Activated CD4-positive, alpha-beta memory T cell treated with anti-CD3 and anti-CD28 coated beads for 36 hours (primary cell): ENCODE measurements at regions not wholly inside any gene's neighbourhood (a gene's known extent, or its start where the extent isn't known, plus 50 kb on each side); places are given as distances from the start of the nearest gene placed in this dataset.

Experiments used
- CTCF ChIA-PET: fragments of 350-600 bp; sonication (Branson Sonifier 250); formaldehyde crosslinking; loops from one replicate; lab custom pipeline; 2021; ENCODE audit warnings: antibody characterized with exemption, inconsistent platforms; lab: Charles Lee
- POLR2A ChIA-PET: fragments of 350-600 bp; sonication (Branson Sonifier 250); formaldehyde crosslinking; loops from one replicate; lab custom pipeline; 2021; ENCODE audit warnings: antibody characterized with exemption; lab: Charles Lee
- DNase-seq: peaks from one replicate; pipeline ENCODE4 v3.0.0-alpha.2; 2020
- H3K27ac Mint-ChIP-seq: one replicate; pipeline ENCODE4 v1.8.0; 2021; ENCODE audit warnings: mixed read lengths
- H3K27me3 Mint-ChIP-seq: one replicate; pipeline ENCODE4 v1.8.0; 2021; ENCODE audit warnings: mixed read lengths
- H3K36me3 Mint-ChIP-seq: one replicate; pipeline ENCODE4 v1.8.0; 2021; ENCODE audit warnings: mixed read lengths
- H3K4me1 Mint-ChIP-seq: one replicate; pipeline ENCODE4 v1.8.0; 2021; ENCODE audit warnings: low read depth, mixed read lengths
- H3K4me3 Mint-ChIP-seq: one replicate; pipeline ENCODE4 v1.8.0; 2021; ENCODE audit warnings: mild to moderate bottlenecking, mixed read lengths
- H3K9me3 Mint-ChIP-seq: one replicate; pipeline ENCODE4 v1.8.0; 2021; ENCODE audit warnings: mixed read lengths
- intact Hi-C: fragments of 100-400 bp; cut with micrococcal nuclease; formaldehyde crosslinking; loops from one replicate; pipeline ENCODE4 v1.15.1; 2023

DNA sequence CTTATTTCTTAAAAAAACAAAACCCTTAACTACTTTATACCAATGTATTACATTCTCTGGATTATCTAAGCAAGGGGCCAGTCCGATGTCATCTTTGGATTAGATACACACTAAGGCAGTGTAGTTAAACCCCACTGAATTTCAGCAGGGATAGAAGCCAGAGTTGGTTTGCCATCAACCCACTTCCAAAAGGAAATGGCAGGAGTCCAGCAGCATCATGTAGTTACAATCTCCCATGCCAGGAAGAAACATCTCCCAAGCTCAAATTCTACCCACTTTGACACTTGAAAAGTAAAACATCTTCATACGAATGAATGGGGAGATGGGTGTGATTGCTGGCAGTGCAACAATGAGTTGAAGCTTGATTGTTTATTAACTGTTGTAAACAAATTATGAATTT, 203.5 kb upstream of the PLXNC1 start:
- Mint-ChIP-seq H3K9me3 (peaks cover 6% of the 10 kb centered on the region), H3K27me3 (peaks cover 5% of the 10 kb centered on the region), H3K36me3 (no peaks in the 10 kb centered on the region), H3K4me3 (no peak overlapping the region), H3K27ac (no peak overlapping the region), H3K4me1 (no peaks in the 10 kb centered on the region)
- CTCF ChIA-PET, result interaction anchor here (0.6 kb wide), 1 partner anchor 112 kb away, joined by 3 read pairs; no protein-coding TSS in a partner anchor
- intact Hi-C loops, result no loop called here
- DNase-seq, result no peak
- POLR2A ChIA-PET, result no interaction called here

DNA sequence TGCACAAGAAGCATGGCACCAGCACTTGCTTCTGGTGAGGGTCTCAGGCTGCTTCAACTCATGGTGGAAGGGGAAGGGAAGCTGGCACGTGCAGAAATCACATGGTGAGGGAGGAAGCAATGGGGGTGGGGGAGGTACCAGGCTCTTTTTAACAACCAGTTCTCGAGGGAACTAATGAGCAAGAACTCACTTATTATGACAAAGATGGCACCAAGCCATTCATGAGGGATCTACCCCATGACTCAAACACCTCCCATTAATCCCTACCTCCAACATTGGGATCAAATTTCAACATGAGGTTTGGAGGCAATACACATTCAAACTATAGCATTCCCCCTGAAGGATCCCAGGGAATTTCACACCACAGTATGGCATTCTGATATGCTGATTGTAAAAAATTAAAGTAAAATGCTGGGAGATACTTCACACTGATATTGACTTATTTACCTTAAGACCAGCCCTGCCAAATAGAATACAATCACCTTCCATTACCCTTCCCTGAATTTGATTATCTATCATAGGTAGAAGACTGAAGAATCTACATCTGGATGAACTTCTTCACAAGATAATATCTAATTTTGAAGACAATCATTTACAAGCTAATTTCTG, 201.7 kb upstream of the PLXNC1 start:
- Mint-ChIP-seq H3K4me1 (no peaks in the 10 kb centered on the region), H3K9me3 (peaks cover 6% of the 10 kb centered on the region), H3K27ac (no peak overlapping the region), H3K4me3 (no peak overlapping the region), H3K27me3 (peaks cover 5% of the 10 kb centered on the region), H3K36me3 (no peaks in the 10 kb centered on the region)
- DNase-seq, result no peak
- POLR2A ChIA-PET, result no interaction called here
- CTCF ChIA-PET, result no interaction called here
- intact Hi-C loops, result no loop called here

DNA sequence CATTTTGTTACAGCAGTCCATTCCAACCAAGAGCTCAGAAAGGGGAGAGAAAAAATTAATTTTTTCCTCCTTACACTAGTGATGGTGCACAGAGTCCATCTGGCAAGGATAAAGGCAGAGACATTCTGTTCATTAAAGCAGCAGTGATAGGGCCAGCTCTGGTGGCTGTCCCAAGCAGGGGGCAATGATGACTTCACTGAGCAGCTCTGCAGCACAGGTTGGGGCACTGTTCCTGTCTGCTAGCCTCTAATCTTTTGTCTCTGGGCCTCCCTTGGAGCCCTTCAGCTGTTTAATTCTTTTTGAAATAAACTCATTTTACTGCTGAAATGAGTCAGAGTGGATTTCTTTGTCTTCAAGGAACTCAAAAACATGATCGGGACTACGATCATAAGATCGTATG, 200.9 kb upstream of the PLXNC1 start:
- intact Hi-C loops, result no loop called here
- no peak overlapping the region for H3K27ac Mint-ChIP-seq
- peaks cover 6% of the 10 kb centered on the region for H3K9me3 Mint-ChIP-seq
- no peak for DNase-seq
- no peaks in the 10 kb centered on the region for H3K36me3 Mint-ChIP-seq
- H3K27me3 Mint-ChIP-seq, result peaks cover 5% of the 10 kb centered on the region
- no peak overlapping the region for H3K4me3 Mint-ChIP-seq
- ChIA-PET CTCF (no interaction called here), POLR2A (no interaction called here)
- no peaks in the 10 kb centered on the region for H3K4me1 Mint-ChIP-seq

DNA sequence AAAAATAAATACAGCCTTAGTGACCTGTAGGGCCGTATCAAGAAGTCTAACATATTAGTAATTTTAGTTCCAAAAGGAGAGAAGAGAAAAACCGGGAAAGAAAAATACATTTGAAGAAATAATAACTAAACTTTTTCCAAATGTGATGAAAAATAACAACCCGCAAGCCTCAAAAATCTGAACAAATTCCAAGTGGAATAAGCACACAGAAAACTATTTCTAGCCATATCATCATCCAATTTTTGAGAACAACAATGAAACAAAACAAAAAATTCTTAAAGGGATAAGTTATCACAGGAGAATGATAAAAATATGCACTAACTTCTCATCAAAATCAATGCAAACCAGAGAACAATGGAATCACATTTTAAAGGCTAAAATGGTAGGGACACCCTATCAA, 198.1 kb upstream of the PLXNC1 start:
- H3K36me3 Mint-ChIP-seq, result no peaks in the 10 kb centered on the region
- ChIA-PET CTCF (no interaction called here), POLR2A (no interaction called here)
- intact Hi-C loops, result no loop called here
- no peaks in the 10 kb centered on the region for H3K4me1 Mint-ChIP-seq
- H3K27ac Mint-ChIP-seq, result no peak overlapping the region
- DNase-seq, result no peak
- H3K4me3 Mint-ChIP-seq, result no peak overlapping the region
- peaks cover 6% of the 10 kb centered on the region for H3K9me3 Mint-ChIP-seq
- peaks cover 5% of the 10 kb centered on the region for H3K27me3 Mint-ChIP-seq

DNA sequence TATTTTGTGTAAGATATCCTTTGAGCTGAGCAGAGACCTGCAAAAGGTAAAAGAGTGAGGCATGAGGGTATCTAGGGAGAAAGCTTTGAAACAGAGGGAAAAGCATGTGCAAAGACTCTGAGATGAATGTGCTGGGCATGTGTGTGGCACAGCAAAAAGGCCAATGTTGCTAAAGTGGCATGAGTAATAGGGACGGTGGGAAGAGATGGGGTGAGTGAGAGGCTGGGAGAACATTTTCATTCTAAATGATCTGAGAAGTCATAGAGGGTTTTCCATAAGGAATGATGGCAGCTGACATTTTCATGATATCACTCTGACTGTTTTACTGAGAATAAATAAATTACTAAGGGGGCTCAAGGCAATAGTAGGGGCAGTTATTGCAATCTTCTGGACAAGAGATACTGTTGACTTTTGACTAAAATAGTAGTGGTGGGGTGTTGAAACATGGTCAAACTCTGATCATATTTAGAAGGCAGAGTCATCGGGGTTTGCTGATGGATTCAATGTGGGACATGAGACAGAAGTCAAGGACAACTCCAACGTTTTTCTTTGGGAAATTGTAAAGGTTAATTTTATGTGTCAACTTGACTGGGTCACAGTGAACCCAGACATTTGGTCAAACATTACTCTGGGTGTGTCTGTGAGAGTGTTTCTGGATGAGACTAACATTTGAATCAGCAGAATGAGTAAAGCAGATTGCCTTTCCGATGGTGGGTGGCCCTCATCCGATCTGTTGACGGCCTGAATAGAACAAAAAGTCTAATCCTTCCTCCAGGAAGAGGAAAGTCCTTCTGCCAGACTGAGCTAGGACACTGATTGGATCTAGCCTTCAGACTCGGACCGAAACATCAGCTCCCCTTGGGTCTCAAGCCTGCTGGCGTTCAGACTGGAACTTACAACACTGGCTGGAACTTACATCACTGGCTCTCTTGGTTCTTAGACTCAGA, 193.9 kb upstream of the PLXNC1 start:
- no peaks in the 10 kb centered on the region for H3K36me3 Mint-ChIP-seq

DNA sequence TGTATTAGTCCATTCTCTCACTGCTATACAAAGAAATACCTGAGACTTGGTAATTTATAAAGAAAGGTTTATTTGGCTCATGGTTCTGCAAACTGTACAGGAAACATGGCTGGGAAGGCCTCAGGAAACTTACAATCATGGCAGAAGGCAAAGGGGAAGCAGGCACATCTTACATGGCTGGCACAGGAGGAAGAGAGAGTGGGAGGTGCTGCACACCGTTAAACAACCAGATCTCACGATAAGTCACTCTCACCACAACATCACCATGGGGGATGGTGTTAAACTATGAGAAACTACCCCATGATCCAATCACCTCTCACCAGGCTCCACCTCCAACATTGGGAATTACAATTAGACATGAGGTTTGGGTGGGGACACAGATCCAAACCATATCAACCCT, 191.8 kb upstream of the PLXNC1 start:
- POLR2A ChIA-PET, result no interaction called here
- no peak for DNase-seq
- H3K9me3 Mint-ChIP-seq, result peaks cover 4% of the 10 kb centered on the region
- intact Hi-C loops, result no loop called here
- H3K36me3 Mint-ChIP-seq, result no peaks in the 10 kb centered on the region
- no peaks in the 10 kb centered on the region for H3K4me1 Mint-ChIP-seq
- no peaks in the 10 kb centered on the region for H3K27me3 Mint-ChIP-seq
- CTCF ChIA-PET, result interaction anchor here (2.4 kb wide), 1 partner anchor 145 kb away, joined by 5 read pairs; no protein-coding TSS in a partner anchor
- H3K27ac Mint-ChIP-seq, result no peak overlapping the region
- no peak overlapping the region for H3K4me3 Mint-ChIP-seq

More for the DNA sequence above, 193.9 kb upstream of the PLXNC1 start:
- ChIA-PET POLR2A (no interaction called here), CTCF (no interaction called here)
- peaks cover 8% of the 10 kb centered on the region for H3K9me3 Mint-ChIP-seq
- DNase-seq, result no peak
- intact Hi-C loops, result no loop called here
- no peaks in the 10 kb centered on the region for H3K27me3 Mint-ChIP-seq
- H3K27ac Mint-ChIP-seq, result no peak overlapping the region
- H3K4me3 Mint-ChIP-seq, result no peak overlapping the region
- H3K4me1 Mint-ChIP-seq, result no peaks in the 10 kb centered on the region

DNA sequence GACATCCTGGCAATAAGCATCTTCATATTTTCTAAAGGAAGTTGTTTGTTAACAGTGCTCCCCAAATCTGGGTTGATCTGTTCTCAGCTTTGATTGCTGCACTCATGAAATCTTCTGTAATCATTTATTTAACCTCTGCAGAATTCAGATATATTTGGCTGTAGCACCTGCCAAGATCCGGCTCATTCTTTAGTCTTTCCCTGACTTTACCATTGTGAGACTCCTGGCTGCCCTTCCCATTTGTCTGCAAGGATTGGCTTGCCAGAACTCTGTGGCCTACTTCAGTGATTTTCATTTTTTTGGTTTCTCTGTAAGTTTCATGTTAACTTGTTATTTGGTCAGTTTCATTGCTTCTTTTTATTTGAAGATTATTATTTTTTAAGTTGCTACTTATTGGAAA, 191.2 kb upstream of the PLXNC1 start:
- H3K4me3 Mint-ChIP-seq, result no peak overlapping the region
- H3K36me3 Mint-ChIP-seq, result no peaks in the 10 kb centered on the region
- H3K27ac Mint-ChIP-seq, result no peak overlapping the region
- DNase-seq, result no peak
- H3K9me3 Mint-ChIP-seq, result peaks cover 4% of the 10 kb centered on the region
- intact Hi-C loops, result no loop called here
- no peaks in the 10 kb centered on the region for H3K4me1 Mint-ChIP-seq
- H3K27me3 Mint-ChIP-seq, result no peaks in the 10 kb centered on the region
- CTCF ChIA-PET, result interaction anchor here (2.4 kb wide), 1 partner anchor 145 kb away, joined by 5 read pairs; no protein-coding TSS in a partner anchor
- POLR2A ChIA-PET, result no interaction called here

DNA sequence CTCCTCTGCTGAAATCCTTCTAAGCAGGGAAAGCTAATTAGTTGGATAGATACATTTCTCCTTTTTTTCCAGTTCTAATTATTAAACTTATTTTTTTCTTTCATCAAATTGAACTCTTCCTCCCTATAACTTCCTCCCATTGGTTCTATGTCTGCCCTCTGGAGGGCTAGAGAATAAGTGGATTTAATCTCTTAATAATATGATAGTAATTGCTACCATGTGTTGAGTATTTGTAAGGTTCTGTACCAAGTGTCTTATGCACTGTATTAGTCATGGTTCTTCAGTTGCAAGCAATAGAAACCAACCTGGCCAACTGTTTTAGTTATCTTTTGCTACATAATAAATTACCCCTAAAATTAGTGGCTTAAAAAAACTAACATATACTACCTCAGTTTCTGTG, 190.5 kb upstream of the PLXNC1 start:
- H3K4me3 Mint-ChIP-seq, result no peak overlapping the region
- ChIA-PET POLR2A (no interaction called here), CTCF (interaction anchor here (2.4 kb wide), 1 partner anchor 144 kb away, joined by 5 read pairs; no protein-coding TSS in a partner anchor)
- H3K36me3 Mint-ChIP-seq, result no peaks in the 10 kb centered on the region
- intact Hi-C loops, result no loop called here
- no peak overlapping the region for H3K27ac Mint-ChIP-seq
- H3K27me3 Mint-ChIP-seq, result no peaks in the 10 kb centered on the region
- H3K4me1 Mint-ChIP-seq, result no peaks in the 10 kb centered on the region
- DNase-seq, result no peak
- H3K9me3 Mint-ChIP-seq, result peaks cover 4% of the 10 kb centered on the region

DNA sequence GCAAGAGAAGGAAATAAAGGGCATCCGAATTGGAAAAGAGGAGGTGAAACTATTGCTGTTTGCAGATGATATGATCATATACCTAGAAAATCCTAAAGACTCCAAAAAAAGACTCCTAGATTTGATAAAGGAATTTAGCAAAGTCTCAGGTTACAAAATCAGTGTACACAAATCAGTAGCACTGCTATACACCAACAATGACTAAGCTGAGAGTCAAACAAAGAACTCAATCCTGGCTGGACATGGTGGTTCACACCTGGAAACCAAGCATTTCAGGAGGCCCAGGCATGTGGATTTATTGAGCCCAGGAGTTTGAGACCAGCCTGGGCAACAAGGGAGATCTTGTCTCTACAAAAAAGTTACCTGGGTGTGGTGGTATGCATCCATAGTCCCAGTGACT, 188.7 kb upstream of the PLXNC1 start:
- Mint-ChIP-seq H3K9me3 (peaks cover 4% of the 10 kb centered on the region), H3K27me3 (no peaks in the 10 kb centered on the region)
- POLR2A ChIA-PET, result no interaction called here

DNA sequence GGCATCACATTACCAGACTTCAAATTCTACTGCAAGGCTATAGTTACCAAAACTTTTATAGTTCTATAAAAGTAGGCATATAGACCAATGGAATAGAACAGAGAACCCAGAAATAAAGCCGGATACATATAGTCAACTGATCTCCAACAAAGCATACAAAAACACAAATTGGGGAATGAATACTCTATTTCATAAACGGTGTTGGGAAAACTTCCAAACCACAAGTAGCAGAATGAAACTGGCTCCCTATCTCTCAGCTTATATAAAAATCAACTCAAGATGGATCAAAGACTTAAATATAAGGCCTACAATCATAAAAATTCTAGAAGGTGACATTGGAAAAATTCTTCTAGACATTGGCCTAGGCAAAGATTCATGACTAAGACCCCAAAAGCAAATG, 187.9 kb upstream of the PLXNC1 start:
- Mint-ChIP-seq H3K4me1 (no peaks in the 10 kb centered on the region), H3K36me3 (no peaks in the 10 kb centered on the region), H3K27me3 (peaks cover 2% of the 10 kb centered on the region), H3K27ac (no peak overlapping the region), H3K4me3 (no peak overlapping the region), H3K9me3 (peaks cover 4% of the 10 kb centered on the region)
- ChIA-PET CTCF (no interaction called here), POLR2A (no interaction called here)
- intact Hi-C loops, result no loop called here
- DNase-seq, result no peak

More for the DNA sequence above, 188.7 kb upstream of the PLXNC1 start:
- Mint-ChIP-seq H3K4me3 (no peak overlapping the region), H3K4me1 (no peaks in the 10 kb centered on the region), H3K36me3 (no peaks in the 10 kb centered on the region), H3K27ac (no peak overlapping the region)
- CTCF ChIA-PET, result no interaction called here
- intact Hi-C loops, result no loop called here
- no peak for DNase-seq

DNA sequence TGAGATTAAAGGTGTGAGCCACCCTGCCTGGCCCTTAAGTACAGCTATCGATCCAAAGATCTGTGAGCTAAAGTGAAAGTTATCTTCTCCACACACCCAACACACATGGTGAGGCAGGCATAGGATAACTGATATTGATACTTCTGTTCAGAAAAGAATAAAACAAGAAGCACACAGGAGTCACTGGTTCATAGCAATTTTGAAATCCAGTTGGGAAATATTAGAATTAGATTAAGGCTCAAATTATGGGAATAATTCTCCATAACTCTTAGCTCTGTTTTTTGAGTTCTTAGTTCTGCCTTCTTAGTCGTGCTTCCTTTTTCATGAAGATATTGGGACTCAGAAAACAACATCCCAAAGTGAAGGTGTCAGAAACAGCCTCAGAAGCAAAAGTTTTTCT, 186.0 kb upstream of the PLXNC1 start:
- Mint-ChIP-seq H3K36me3 (no peaks in the 10 kb centered on the region), H3K9me3 (no peaks in the 10 kb centered on the region), H3K4me1 (no peaks in the 10 kb centered on the region), H3K4me3 (no peak overlapping the region), H3K27ac (no peak overlapping the region), H3K27me3 (peaks cover 4% of the 10 kb centered on the region)
- intact Hi-C loops, result no loop called here
- ChIA-PET CTCF (interaction anchor here (1.4 to 2.3 kb wide), 2 partner anchors 138 to 140 kb away, joined by 4 to 5 read pairs; no protein-coding TSS in a partner anchor), POLR2A (no interaction called here)
- DNase-seq, result no peak

DNA sequence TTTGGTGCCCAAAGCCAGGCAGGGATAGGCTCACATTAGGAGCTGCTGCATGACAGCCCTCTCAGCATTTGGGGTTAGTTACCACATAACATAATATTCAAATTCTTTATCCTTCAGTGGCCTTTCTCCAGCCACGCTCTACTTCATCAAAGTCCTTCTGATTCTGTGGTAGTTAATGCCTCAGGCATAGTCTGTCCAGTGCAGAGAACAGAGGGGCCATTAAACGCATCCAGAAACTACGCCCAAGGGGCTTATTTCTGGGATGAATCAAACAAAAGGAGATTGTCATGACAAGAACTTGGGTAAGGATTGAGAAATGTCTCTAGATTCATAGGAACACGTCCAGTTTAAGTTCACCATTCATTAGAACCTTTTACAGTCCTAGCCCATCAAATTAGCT, 183.4 kb upstream of the PLXNC1 start:
- no peak overlapping the region for H3K27ac Mint-ChIP-seq
- no peaks in the 10 kb centered on the region for H3K4me1 Mint-ChIP-seq
- H3K36me3 Mint-ChIP-seq, result no peaks in the 10 kb centered on the region
- peaks cover 4% of the 10 kb centered on the region for H3K27me3 Mint-ChIP-seq
- DNase-seq, result no peak
- intact Hi-C loops, result no loop called here
- no peak overlapping the region for H3K4me3 Mint-ChIP-seq
- ChIA-PET CTCF (interaction anchor here (1.0 kb wide), 1 partner anchor 58 kb away, joined by 3 read pairs; no protein-coding TSS in a partner anchor), POLR2A (no interaction called here)
- H3K9me3 Mint-ChIP-seq, result no peaks in the 10 kb centered on the region
